GM12865 (cell line): ENCODE measurements at regions not wholly inside any gene's neighbourhood (a gene's known extent, or its start where the extent isn't known, plus 50 kb on each side); places are given as distances from the start of the nearest gene placed in this dataset.

ENCODE experiments used
- DNase-seq: peaks from one replicate; pipeline ENCODE4 v3.0.0; 2010; ENCODE audit warnings: low read depth
- H3K4me3 ChIP-seq: 2 replicates; pipeline ENCODE4 v1.5.1; 2011; ENCODE audit warnings: mild to moderate bottlenecking, low read depth, low read length, control low read depth
- CTCF ChIP-seq: IDR thresholded peaks from 2 replicates; pipeline ENCODE4 v1.5.1; 2011; ENCODE audit warnings: low read length, control low read depth, low read depth, inconsistent platforms; ENCODE audit not compliant: insufficient read depth; ENCODE audit errors: missing control alignments

GRCh38 chr2:60693551-60693950 lies 62.5 kb upstream of the PAPOLG start:
- TF ChIP-seq CTCF, result no peak
- DNase-seq, result no peak
- no peak overlapping the region for H3K4me3 ChIP-seq

GRCh38 chr2:60695793-60696192 lies 60.3 kb upstream of the PAPOLG start:
- DNase-seq, result no peak
- no peak overlapping the region for H3K4me3 ChIP-seq
- no peak for TF ChIP-seq CTCF

GRCh38 chr2:60699617-60700016 lies 56.5 kb upstream of the PAPOLG start:
- TF ChIP-seq CTCF, result no peak
- DNase-seq, result no peak
- no peak overlapping the region for H3K4me3 ChIP-seq

- no peak for DNase-seq
- no peak overlapping the region for H3K4me3 ChIP-seq
- no peak for TF ChIP-seq CTCF
Observed at GRCh38 chr2:60706021-60706420, 50.0 kb upstream of the PAPOLG start.
